ENCODE measurements at regions not wholly inside any gene's neighbourhood (a gene's known extent, or its start where the extent isn't known, plus 50 kb on each side); places are given as distances from the start of the nearest gene placed in this dataset.
"Not testable (repeated sequence)": the region's sequence is repeated elsewhere in the genome, so short reads cannot be mapped to it uniquely, and the experiment has no call there.

DNA sequence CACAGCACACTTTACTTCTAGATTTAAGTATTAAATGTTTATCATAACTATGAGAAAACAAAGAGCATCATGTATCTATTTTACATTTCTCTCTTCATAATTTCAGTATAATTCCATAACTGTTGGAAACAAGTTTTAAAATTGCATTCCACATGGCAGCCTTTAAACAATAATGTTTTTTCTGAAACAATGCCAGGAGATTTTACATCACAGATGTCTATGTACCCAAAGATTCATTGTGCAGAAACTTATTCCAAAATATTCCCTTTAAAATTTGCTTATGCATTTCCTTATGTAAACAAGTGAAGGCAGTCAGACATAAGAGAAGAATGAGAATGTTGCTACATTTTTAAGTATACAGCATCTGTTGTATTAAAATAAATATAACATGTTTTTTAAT is 324.9 kb upstream of the COL8A1 start:
- DNase-seq: no peak
- no peaks in the 10 kb centered on the region for H3K27me3 ChIP-seq (ENCODE audit: low read depth)
- H3K4me1 ChIP-seq: no peaks in the 10 kb centered on the region
- H3K27ac ChIP-seq: no peak overlapping the region
- H3K9me3 ChIP-seq: peaks cover 9% of the 10 kb centered on the region
- no peak overlapping the region for H3K4me3 ChIP-seq
- intact Hi-C loops (cut with DNase I): no loop called here
- no peaks in the 10 kb centered on the region for H3K36me3 ChIP-seq
- TF ChIP-seq, protein P1, sequence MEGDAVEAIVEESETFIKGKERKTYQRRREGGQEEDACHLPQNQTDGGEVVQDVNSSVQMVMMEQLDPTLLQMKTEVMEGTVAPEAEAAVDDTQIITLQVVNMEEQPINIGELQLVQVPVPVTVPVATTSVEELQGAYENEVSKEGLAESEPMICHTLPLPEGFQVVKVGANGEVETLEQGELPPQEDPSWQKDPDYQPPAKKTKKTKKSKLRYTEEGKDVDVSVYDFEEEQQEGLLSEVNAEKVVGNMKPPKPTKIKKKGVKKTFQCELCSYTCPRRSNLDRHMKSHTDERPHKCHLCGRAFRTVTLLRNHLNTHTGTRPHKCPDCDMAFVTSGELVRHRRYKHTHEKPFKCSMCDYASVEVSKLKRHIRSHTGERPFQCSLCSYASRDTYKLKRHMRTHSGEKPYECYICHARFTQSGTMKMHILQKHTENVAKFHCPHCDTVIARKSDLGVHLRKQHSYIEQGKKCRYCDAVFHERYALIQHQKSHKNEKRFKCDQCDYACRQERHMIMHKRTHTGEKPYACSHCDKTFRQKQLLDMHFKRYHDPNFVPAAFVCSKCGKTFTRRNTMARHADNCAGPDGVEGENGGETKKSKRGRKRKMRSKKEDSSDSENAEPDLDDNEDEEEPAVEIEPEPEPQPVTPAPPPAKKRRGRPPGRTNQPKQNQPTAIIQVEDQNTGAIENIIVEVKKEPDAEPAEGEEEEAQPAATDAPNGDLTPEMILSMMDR (IDR thresholded peaks at IDR 0.05): no peak
- ATAC-seq: no peak

DNA sequence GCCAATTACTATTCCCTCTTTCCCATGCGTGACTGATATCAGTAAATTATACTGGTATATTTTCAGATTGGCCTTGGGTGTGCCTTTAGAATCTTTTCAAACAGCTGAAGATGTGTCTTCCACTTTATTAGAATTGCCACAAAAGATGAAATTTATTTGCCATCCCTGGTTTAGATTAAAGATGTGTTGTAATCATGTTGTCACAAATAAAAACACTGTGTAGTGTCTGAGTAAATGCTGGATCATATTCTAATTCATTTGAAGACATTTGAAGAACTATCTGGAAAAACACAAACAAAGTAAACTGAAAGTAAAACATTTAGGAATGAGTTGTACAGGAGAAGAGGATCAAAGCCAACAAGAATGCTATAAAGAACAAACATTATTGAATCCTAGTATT is 339.7 kb upstream of the COL8A1 start:
- intact Hi-C loops (cut with DNase I): no loop called here
- no peak for DNase-seq
- H3K36me3 ChIP-seq: no peaks in the 10 kb centered on the region

GRCh38 chr3:99295836-99296235 is 342.6 kb upstream of the COL8A1 start:
- Histone ChIP-seq H3K4me3 (no peak overlapping the region), H3K36me3 (no peaks in the 10 kb centered on the region), H3K27ac (no peak overlapping the region), H3K9me3 (no peaks in the 10 kb centered on the region), H3K4me1 (no peaks in the 10 kb centered on the region), H3K27me3 (ENCODE audit: low read depth) (no peaks in the 10 kb centered on the region)
- TF ChIP-seq, protein P1 (IDR thresholded peaks at IDR 0.05): no peak
- ATAC-seq (no peak), DNase-seq (no peak)
- intact Hi-C loops (cut with DNase I): no loop called here

More for the DNA sequence above, 339.7 kb upstream of the COL8A1 start:
- Histone ChIP-seq H3K9me3 (no peaks in the 10 kb centered on the region), H3K27ac (no peak overlapping the region), H3K4me3 (no peak overlapping the region), H3K4me1 (no peaks in the 10 kb centered on the region), H3K27me3 (ENCODE audit: low read depth) (no peaks in the 10 kb centered on the region)
- ATAC-seq: no peak
- TF ChIP-seq, protein P1 (IDR thresholded peaks at IDR 0.05): no peak

GRCh38 chr3:99294092-99294491 is 344.3 kb upstream of the COL8A1 start:
- H3K4me1 ChIP-seq; H3K4me3 ChIP-seq; H3K9me3 ChIP-seq; intact Hi-C loops (cut with DNase I); H3K36me3 ChIP-seq; ATAC-seq; H3K27ac ChIP-seq; H3K27me3 ChIP-seq (ENCODE audit: low read depth); DNase-seq: not testable (repeated sequence)

DNA sequence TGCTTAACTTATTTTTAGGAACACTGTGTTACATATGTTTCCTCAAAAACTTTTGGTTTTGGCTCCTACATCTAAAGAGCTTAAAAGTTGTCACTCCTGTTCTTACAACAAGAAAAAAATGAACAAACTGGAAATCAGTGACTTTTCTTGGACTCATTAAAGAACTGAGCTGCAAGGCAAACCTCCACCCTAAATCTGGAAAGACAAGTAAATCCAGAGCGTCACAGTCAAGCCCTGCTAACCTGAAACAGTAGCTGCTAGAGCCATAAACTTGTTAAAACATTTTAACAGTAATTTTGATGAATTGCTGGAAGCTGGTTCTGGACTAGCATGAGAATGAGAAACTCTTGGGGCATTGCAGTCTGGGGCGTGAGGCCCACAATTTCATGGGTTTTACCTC is 350.5 kb upstream of the COL8A1 start:
- H3K27me3 ChIP-seq (ENCODE audit: low read depth): no peaks in the 10 kb centered on the region
- H3K4me1 ChIP-seq: no peaks in the 10 kb centered on the region
- no peak overlapping the region for H3K4me3 ChIP-seq
- DNase-seq (no peak), ATAC-seq (no peak)
- no peaks in the 10 kb centered on the region for H3K9me3 ChIP-seq
- H3K27ac ChIP-seq: no peak overlapping the region
- intact Hi-C loops (cut with DNase I): no loop called here
- H3K36me3 ChIP-seq: no peaks in the 10 kb centered on the region
- TF ChIP-seq, protein P1 (IDR thresholded peaks at IDR 0.05): no peak

DNA sequence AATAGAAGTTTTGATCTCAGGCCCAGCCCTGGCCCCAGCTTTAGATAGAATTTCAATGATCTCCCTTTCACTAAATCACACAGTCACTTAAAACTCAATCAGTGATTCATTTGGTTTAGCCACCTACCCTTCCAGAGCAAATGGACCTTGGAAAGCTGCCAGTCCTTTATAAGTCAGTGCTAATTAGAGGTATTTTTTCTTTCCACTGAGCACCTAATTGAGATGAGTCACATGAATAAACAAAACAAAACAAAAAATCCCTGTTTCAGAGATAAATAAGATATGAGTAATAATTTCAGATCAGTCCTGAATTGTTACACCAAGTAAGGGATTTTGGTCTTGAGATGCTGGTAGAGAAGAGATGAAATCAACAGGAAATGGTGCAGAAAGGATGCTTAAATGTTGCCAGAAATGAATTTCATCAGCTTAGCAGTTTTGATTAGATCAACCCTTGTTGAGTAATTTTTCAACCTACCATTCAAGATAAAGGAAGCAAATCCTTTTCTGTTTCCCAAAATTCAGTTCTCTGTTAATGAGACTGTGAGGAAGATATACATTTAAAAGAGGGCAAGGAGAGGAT is 352.0 kb upstream of the COL8A1 start:
- Histone ChIP-seq H3K4me1 (no peaks in the 10 kb centered on the region), H3K36me3 (no peaks in the 10 kb centered on the region), H3K27me3 (ENCODE audit: low read depth) (no peaks in the 10 kb centered on the region), H3K27ac (no peak overlapping the region), H3K9me3 (no peaks in the 10 kb centered on the region), H3K4me3 (no peak overlapping the region)
- no peak for DNase-seq
- TF ChIP-seq, protein P1 (IDR thresholded peaks at IDR 0.05): no peak
- intact Hi-C loops (cut with DNase I): no loop called here
- no peak for ATAC-seq
